SU-DHL-6 (cell line): ENCODE measurements at regions not wholly inside any gene's neighbourhood (a gene's known extent, or its start where the extent isn't known, plus 50 kb on each side); places are given as distances from the start of the nearest gene placed in this dataset.

Source experiments
- H2AFZ ChIP-seq: fragments of 200-600 bp; sonication (generic); 2 replicates; pipeline ENCODE4 v1.6.1; 2014; ENCODE audit warnings: low read depth, mild to moderate bottlenecking, moderate library complexity, mixed read lengths, antibody characterized with exemption, low read length; ENCODE audit not compliant: severe bottlenecking
- H3F3A ChIP-seq: fragments of 200-600 bp; shearing (Covaris generic); 2 replicates; pipeline ENCODE4 v1.6.0; 2016; ENCODE audit warnings: antibody characterized with exemption, mild to moderate bottlenecking; ENCODE audit not compliant: insufficient read depth
- H3K27ac ChIP-seq: fragments of 200-600 bp; sonication (generic); 2 replicates; pipeline ENCODE4 v1.5.1; 2016; ENCODE audit warnings: low read depth, mild to moderate bottlenecking, low read length, moderate library complexity, mixed read lengths
- H3K27me3 ChIP-seq: fragments of 200-600 bp; sonication (generic), shearing (Covaris generic); 2 replicates; pipeline ENCODE4 v1.6.0; 2014; ENCODE audit warnings: mild to moderate bottlenecking, low read length
- H3K36me3 ChIP-seq: fragments of 200-600 bp; sonication (generic); 2 replicates; pipeline ENCODE4 v1.6.1; 2014; ENCODE audit warnings: mild to moderate bottlenecking, low read length, mixed read lengths
- H3K4me2 ChIP-seq: fragments of 300-600, 200-600 bp; shearing (Covaris generic), sonication (generic); 2 replicates; pipeline ENCODE4 v1.6.0; 2014; ENCODE audit warnings: low read length, low read depth, mild to moderate bottlenecking; ENCODE audit not compliant: poor library complexity, severe bottlenecking
- H3K4me3 ChIP-seq: fragments of 200-600 bp; sonication (generic); 2 replicates; pipeline ENCODE4 v1.5.1; 2014; ENCODE audit warnings: antibody characterized with exemption, low read length, mild to moderate bottlenecking, mixed read lengths; ENCODE audit not compliant: insufficient read depth, poor library complexity, severe bottlenecking
- H3K79me2 ChIP-seq: fragments of 200-600 bp; sonication (generic); 2 replicates; pipeline ENCODE4 v1.6.1; 2014; ENCODE audit warnings: mild to moderate bottlenecking, low read length, moderate library complexity; ENCODE audit not compliant: insufficient read depth
- H3K9ac ChIP-seq: fragments of 200-600 bp; sonication (generic); 2 replicates; pipeline ENCODE4 v1.7.0; 2014; ENCODE audit warnings: mild to moderate bottlenecking, low read length
- H3K9me2 ChIP-seq: fragments of 200-600 bp; sonication (generic); replicated peaks from 2 replicates; pipeline ENCODE4 v1.6.1; 2014; ENCODE audit warnings: low read length; ENCODE audit not compliant: insufficient read depth
- H3K9me3 ChIP-seq: fragments of 200-600 bp; sonication (generic); 2 replicates; pipeline ENCODE4 v1.6.1; 2014; ENCODE audit warnings: low read length, mixed read lengths; ENCODE audit not compliant: insufficient read depth
- H4K20me1 ChIP-seq: fragments of 200-600 bp; sonication (generic); 2 replicates; pipeline ENCODE4 v1.6.1; 2014; ENCODE audit warnings: low read depth, mild to moderate bottlenecking, antibody characterized with exemption, low read length, moderate library complexity, mixed read lengths
- EZH2phosphoT487 ChIP-seq: fragments of 200-600 bp; sonication (generic), shearing (Covaris generic); conservative IDR thresholded peaks from 2 replicates; pipeline ENCODE4 v1.6.1; 2018; ENCODE audit warnings: mild to moderate bottlenecking, antibody characterized with exemption, low read length, moderate library complexity, mixed read lengths
- TF ChIP-seq, protein P1 (sequence below): fragments of 200-600 bp; sonication (generic); IDR thresholded peaks from one replicate; pipeline ENCODE4 v1.5.1; 2017; ENCODE audit warnings: antibody characterized with exemption, mild to moderate bottlenecking, low read length, moderate library complexity; ENCODE audit not compliant: insufficient read depth, poor library complexity, severe bottlenecking

DNA sequence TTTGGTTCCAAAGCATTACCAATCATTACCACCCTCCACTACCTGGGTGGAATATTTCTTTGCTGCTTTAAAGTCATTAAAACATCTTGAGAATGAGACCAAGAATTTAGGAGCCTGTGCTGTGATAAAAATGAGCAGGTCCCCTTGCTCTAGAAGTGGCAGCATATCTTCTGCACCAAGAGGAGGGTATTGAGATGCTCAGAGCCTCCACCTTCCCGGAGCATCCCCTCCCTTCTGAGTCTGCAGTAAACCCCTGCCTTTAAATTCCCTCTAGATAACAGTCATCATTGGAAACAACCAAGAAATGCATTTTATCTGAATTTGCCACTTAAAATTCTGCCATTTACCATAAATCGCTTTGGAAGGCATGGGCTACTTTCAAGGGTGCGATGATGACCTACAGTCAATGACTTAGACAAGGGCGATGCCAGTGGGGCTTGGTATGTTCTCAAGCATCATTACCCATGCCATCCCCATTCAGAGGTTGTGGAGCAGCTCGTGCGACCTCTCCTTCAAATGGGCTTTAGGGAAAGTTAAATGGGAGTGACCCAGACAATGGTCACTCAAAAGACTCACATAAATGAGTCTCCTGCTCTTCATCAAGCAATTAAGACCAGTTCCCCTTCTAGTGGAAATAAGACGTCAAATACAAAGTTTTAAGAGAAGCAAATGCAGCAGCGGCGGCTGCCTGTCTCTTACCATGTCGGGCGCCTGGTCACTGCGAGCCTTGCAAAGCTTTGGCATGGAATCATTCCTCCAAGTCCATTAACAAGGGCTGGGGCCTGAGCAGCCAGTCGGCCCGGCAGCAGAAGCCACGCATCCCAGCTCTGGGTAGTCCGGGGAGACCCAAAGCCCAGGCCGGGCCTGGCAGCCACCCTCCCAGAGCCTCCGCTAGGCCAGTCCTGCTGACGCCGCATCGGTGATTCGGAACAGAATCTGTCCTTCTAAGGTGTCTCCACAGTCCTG is 334.5 kb downstream of the TMEM121 start:
- H3K36me3 ChIP-seq, result peaks cover 24% of the 10 kb centered on the region
- peak overlapping the region; percentile 97 for H3K4me2 ChIP-seq
- TF ChIP-seq EZH2phosphoT487, result no peak
- TF ChIP-seq, protein P1, sequence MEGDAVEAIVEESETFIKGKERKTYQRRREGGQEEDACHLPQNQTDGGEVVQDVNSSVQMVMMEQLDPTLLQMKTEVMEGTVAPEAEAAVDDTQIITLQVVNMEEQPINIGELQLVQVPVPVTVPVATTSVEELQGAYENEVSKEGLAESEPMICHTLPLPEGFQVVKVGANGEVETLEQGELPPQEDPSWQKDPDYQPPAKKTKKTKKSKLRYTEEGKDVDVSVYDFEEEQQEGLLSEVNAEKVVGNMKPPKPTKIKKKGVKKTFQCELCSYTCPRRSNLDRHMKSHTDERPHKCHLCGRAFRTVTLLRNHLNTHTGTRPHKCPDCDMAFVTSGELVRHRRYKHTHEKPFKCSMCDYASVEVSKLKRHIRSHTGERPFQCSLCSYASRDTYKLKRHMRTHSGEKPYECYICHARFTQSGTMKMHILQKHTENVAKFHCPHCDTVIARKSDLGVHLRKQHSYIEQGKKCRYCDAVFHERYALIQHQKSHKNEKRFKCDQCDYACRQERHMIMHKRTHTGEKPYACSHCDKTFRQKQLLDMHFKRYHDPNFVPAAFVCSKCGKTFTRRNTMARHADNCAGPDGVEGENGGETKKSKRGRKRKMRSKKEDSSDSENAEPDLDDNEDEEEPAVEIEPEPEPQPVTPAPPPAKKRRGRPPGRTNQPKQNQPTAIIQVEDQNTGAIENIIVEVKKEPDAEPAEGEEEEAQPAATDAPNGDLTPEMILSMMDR, result no peak
- H3K9ac ChIP-seq, result peak overlapping the region; percentile 94
- peaks cover 28% of the 10 kb centered on the region for H3K79me2 ChIP-seq
- H3K27me3 ChIP-seq, result no peaks in the 10 kb centered on the region
- no peaks in the 10 kb centered on the region for H3K9me2 ChIP-seq
- no peak overlapping the region for H2AFZ ChIP-seq
- no peaks in the 10 kb centered on the region for H3K9me3 ChIP-seq
- no peaks in the 10 kb centered on the region for H4K20me1 ChIP-seq
- peak overlapping the region; percentile 97 for H3K27ac ChIP-seq
- H3F3A ChIP-seq, result peaks cover 38% of the 10 kb centered on the region
- H3K4me3 ChIP-seq, result peak overlapping the region; percentile 83

DNA sequence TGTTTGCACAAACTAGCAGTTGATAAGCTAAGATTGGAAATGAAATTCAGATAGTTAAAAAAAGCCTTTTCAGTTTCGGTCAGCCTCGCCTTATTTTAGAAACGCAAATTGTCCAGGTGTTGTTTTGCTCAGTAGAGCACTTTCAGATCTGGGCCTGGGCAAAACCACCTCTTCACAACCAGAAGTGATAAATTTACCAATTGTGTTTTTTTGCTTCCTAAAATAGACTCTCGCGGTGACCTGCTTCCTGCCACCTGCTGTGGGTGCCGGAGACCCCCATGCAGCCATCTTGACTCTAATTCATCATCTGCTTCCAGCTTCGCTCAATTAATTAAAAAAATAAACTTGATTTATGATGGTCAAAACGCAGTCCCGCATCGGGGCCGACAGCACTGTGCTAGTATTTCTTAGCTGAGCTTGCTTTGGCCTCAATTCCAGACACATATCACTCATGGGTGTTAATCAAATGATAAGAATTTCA is 335.6 kb downstream of the TMEM121 start:
- H3K9me2 ChIP-seq, result no peaks in the 10 kb centered on the region
- no peaks in the 10 kb centered on the region for H4K20me1 ChIP-seq
- TF ChIP-seq, protein P1, result no peak
- TF ChIP-seq EZH2phosphoT487, result no peak
- H3K4me2 ChIP-seq, result peak overlapping the region; percentile 97
- no peaks in the 10 kb centered on the region for H3K27me3 ChIP-seq
- peaks cover 22% of the 10 kb centered on the region for H3K79me2 ChIP-seq
- H3K4me3 ChIP-seq, result peak overlapping the region; percentile 83
- peak overlapping the region; percentile 97 for H3K27ac ChIP-seq
- H3K36me3 ChIP-seq, result peaks cover 18% of the 10 kb centered on the region
- H3K9me3 ChIP-seq, result no peaks in the 10 kb centered on the region
- H2AFZ ChIP-seq, result no peak overlapping the region
- H3K9ac ChIP-seq, result peak overlapping the region; percentile 94
- H3F3A ChIP-seq, result peaks cover 28% of the 10 kb centered on the region

DNA sequence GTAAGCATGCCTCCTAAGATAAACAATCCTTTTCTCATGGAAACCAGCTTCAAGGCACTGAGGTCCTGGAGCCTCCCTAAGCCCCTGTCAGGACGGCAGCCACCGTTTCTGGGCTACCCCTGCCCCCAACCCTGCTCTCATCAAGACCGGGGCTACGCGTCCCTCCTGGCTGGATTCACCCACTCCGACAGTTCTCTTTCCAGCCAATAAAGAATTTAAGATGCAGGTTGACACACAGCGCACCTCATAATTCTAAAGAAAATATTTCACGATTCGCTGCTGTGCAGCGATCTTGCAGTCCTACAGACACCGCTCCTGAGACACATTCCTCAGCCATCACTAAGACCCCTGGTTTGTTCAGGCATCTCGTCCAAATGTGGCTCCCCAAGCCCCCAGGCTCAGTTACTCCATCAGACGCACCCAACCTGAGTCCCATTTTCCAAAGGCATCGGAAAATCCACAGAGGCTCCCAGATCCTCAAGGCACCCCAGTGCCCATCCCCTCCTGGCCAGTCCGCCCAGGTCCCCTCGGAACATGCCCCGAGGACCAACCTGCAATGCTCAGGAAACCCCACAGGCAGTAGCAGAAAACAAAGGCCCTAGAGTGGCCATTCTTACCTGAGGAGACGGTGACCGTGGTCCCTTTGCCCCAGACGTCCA is 336.3 kb downstream of the TMEM121 start:
- no peaks in the 10 kb centered on the region for H3K9me2 ChIP-seq
- H3K36me3 ChIP-seq, result peaks cover 18% of the 10 kb centered on the region
- peaks cover 22% of the 10 kb centered on the region for H3K79me2 ChIP-seq
- H3K9me3 ChIP-seq, result no peaks in the 10 kb centered on the region
- H3K4me3 ChIP-seq, result peak overlapping the region; percentile 63
- H3K27ac ChIP-seq, result peak overlapping the region; percentile 97
- H3K9ac ChIP-seq, result peak overlapping the region; percentile 94
- peaks cover 28% of the 10 kb centered on the region for H3F3A ChIP-seq
- H3K4me2 ChIP-seq, result peak overlapping the region; percentile 97
- TF ChIP-seq, protein P1, result no peak
- no peak for TF ChIP-seq EZH2phosphoT487
- no peak overlapping the region for H2AFZ ChIP-seq
- H4K20me1 ChIP-seq, result no peaks in the 10 kb centered on the region
- H3K27me3 ChIP-seq, result no peaks in the 10 kb centered on the region
